Neural progenitor cell (in vitro differentiated cells): ENCODE measurements at regions not wholly inside any gene's neighbourhood (a gene's known extent, or its start where the extent isn't known, plus 50 kb on each side); places are given as distances from the start of the nearest gene placed in this dataset.

Experiments
- DNase-seq: peaks from one replicate; pipeline ENCODE4 v3.0.0-alpha.2; 2016; ENCODE audit warnings: low spot score
- H2AFZ ChIP-seq: fragments of 200-600 bp; sonication (generic); replicated peaks from 2 replicates; pipeline ENCODE4 v1.6.1; 2016; ENCODE audit warnings: antibody characterized with exemption
- H3F3A ChIP-seq: fragments of 200-600 bp; sonication (generic); 2 replicates; pipeline ENCODE4 v1.6.1; 2016; ENCODE audit warnings: antibody characterized with exemption, low read depth
- H3K27ac ChIP-seq: fragments of 200-600 bp; sonication (generic); 2 replicates; pipeline ENCODE4 v1.5.1; 2016; ENCODE audit warnings: mild to moderate bottlenecking
- H3K27me3 ChIP-seq: fragments of 200-600 bp; sonication (generic); 2 replicates; pipeline ENCODE4 v1.6.1; 2016; ENCODE audit warnings: mild to moderate bottlenecking, moderate library complexity
- H3K36me3 ChIP-seq: fragments of 200-600 bp; sonication (generic); 2 replicates; pipeline ENCODE4 v1.5.1; 2016
- H3K4me1 ChIP-seq: fragments of 200-600 bp; sonication (generic); 2 replicates; pipeline ENCODE4 v1.6.1; 2016; ENCODE audit warnings: mixed run types
- H3K4me2 ChIP-seq: fragments of 200-600 bp; sonication (generic); 2 replicates; pipeline ENCODE4 v1.6.1; 2016
- H3K4me3 ChIP-seq: fragments of 200-600 bp; sonication (generic); 2 replicates; pipeline ENCODE4 v1.5.1; 2016
- H3K79me2 ChIP-seq: fragments of 200-600 bp; sonication (generic); 2 replicates; pipeline ENCODE4 v1.6.1; 2016; ENCODE audit warnings: low read depth
- H3K9ac ChIP-seq: fragments of 200-600 bp; sonication (generic); 2 replicates; pipeline ENCODE4 v1.6.1; 2016
- H3K9me3 ChIP-seq: fragments of 200-600 bp; sonication (generic); 2 replicates; pipeline ENCODE4 v1.5.1; 2016; ENCODE audit warnings: low read depth
- H4K20me1 ChIP-seq: fragments of 200-600 bp; sonication (generic); 2 replicates; pipeline ENCODE4 v1.6.1; 2016; ENCODE audit warnings: low read depth
- H3K27ac Mint-ChIP-seq: 3 replicates; pipeline ENCODE4 v1.8.0; 2021; ENCODE audit warnings: mixed read lengths
- H3K27me3 Mint-ChIP-seq: 2 replicates; pipeline ENCODE4 v1.8.0; 2022; ENCODE audit warnings: low read depth, mild to moderate bottlenecking, inconsistent platforms, moderate library complexity, mixed read lengths; ENCODE audit not compliant: insufficient read depth
- H3K36me3 Mint-ChIP-seq: 3 replicates; pipeline ENCODE4 v1.8.0; 2021; ENCODE audit warnings: mixed read lengths
- H3K4me1 Mint-ChIP-seq: 3 replicates; pipeline ENCODE4 v1.8.0; 2021; ENCODE audit warnings: mixed read lengths
- H3K4me3 Mint-ChIP-seq: 3 replicates; pipeline ENCODE4 v1.8.0; 2021; ENCODE audit warnings: mild to moderate bottlenecking, moderate library complexity, mixed read lengths
- H3K9me3 Mint-ChIP-seq: 3 replicates; pipeline ENCODE4 v1.8.0; 2020; ENCODE audit warnings: mixed read lengths
- EZH2 ChIP-seq: fragments of 200-600 bp; sonication (generic); IDR thresholded peaks from 2 replicates; pipeline ENCODE4 v1.6.1; 2017; ENCODE audit warnings: antibody characterized with exemption, mild to moderate bottlenecking, moderate library complexity
- EZH2phosphoT487 ChIP-seq: fragments of 200-600 bp; sonication (generic); IDR thresholded peaks from 2 replicates; pipeline ENCODE4 v1.6.1; 2017; ENCODE audit warnings: antibody characterized with exemption
- TF ChIP-seq, protein P1 (sequence below): fragments of 200-600 bp; sonication (generic); IDR thresholded peaks from 2 replicates; pipeline ENCODE4 v1.5.1; 2017; ENCODE audit warnings: antibody characterized with exemption, mild to moderate bottlenecking

DNA sequence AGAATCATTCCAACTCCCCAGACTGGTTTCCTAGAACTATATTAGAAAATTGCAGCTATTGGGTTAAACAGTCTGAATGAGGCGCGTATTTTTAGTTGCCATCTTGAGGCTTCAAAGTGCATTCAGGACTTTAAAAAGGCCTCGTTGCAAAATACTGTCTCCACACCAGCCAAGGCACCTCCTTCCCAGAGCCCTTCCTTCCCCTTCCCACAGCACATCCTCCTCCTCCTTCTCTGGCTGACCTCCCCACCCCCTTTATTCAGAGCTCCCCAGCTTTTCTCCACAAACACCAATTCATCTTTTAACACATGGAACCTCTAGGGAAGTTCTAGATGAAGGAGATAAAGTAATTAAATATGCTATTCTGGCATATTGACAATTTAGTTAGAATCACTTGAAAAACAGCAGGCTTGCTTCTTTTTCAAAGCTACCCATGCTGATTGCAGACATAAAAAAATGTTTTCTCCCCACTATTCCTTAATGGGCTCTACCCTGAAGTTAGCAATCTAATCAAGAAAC lies 90.3 kb downstream of the RTP5 start:
- H3K9ac ChIP-seq: no peak overlapping the region
- H3K27ac ChIP-seq: no peak overlapping the region
- no peaks in the 10 kb centered on the region for H3K27me3 ChIP-seq

DNA sequence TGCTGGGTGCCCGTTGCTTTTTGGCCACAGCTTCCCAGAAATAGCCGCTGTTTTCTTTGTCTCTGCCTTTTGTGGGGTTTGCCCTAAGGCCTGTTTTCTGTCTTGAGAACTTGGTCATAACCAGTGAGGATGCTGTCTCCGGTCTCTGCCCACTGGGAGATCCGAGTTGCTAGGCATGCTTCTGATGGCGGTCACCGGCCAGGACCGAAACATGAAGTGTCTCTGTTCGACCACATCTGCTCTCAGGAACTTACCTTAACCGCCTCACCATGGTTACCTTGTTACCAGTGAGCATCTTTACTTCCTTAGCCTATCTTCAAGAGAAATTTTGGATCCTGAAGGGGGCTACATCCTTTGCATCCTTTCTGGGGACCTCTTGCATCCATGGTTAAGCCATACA lies 91.9 kb downstream of the RTP5 start:
- no peak overlapping the region for H3K9ac ChIP-seq
- no peaks in the 10 kb centered on the region for H3K9me3 ChIP-seq
- H3K79me2 ChIP-seq: no peaks in the 10 kb centered on the region
- Mint-ChIP-seq H3K4me1 (peaks cover 9% of the 10 kb centered on the region), H3K4me3 (no peak overlapping the region), H3K9me3 (no peaks in the 10 kb centered on the region), H3K36me3 (no peaks in the 10 kb centered on the region), H3K27me3 (peaks cover 2% of the 10 kb centered on the region), H3K27ac (no peak overlapping the region)
- no peak overlapping the region for H3K4me3 ChIP-seq
- H3K4me1 ChIP-seq: no peaks in the 10 kb centered on the region
- no peaks in the 10 kb centered on the region for H4K20me1 ChIP-seq
- no peak overlapping the region for H2AFZ ChIP-seq
- H3K27me3 ChIP-seq: no peaks in the 10 kb centered on the region
- no peak for DNase-seq
- H3F3A ChIP-seq: no peaks in the 10 kb centered on the region
- no peak for TF ChIP-seq EZH2phosphoT487
- TF ChIP-seq, protein P1, sequence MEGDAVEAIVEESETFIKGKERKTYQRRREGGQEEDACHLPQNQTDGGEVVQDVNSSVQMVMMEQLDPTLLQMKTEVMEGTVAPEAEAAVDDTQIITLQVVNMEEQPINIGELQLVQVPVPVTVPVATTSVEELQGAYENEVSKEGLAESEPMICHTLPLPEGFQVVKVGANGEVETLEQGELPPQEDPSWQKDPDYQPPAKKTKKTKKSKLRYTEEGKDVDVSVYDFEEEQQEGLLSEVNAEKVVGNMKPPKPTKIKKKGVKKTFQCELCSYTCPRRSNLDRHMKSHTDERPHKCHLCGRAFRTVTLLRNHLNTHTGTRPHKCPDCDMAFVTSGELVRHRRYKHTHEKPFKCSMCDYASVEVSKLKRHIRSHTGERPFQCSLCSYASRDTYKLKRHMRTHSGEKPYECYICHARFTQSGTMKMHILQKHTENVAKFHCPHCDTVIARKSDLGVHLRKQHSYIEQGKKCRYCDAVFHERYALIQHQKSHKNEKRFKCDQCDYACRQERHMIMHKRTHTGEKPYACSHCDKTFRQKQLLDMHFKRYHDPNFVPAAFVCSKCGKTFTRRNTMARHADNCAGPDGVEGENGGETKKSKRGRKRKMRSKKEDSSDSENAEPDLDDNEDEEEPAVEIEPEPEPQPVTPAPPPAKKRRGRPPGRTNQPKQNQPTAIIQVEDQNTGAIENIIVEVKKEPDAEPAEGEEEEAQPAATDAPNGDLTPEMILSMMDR: no peak
- no peak for TF ChIP-seq EZH2
- H3K27ac ChIP-seq: no peak overlapping the region
- no peaks in the 10 kb centered on the region for H3K36me3 ChIP-seq
- H3K4me2 ChIP-seq: no peak overlapping the region

More for the DNA sequence above, 90.3 kb downstream of the RTP5 start:
- H3K4me1 Mint-ChIP-seq: no peaks in the 10 kb centered on the region
- H3K36me3 Mint-ChIP-seq: no peaks in the 10 kb centered on the region
- no peaks in the 10 kb centered on the region for H3F3A ChIP-seq
- no peak for DNase-seq
- no peak overlapping the region for H3K4me3 Mint-ChIP-seq
- H3K27me3 Mint-ChIP-seq: peaks cover 2% of the 10 kb centered on the region
- H3K4me2 ChIP-seq: no peak overlapping the region
- no peaks in the 10 kb centered on the region for H4K20me1 ChIP-seq
- no peaks in the 10 kb centered on the region for H3K4me1 ChIP-seq
- H3K4me3 ChIP-seq: no peak overlapping the region
- H3K36me3 ChIP-seq: no peaks in the 10 kb centered on the region
- H3K79me2 ChIP-seq: no peaks in the 10 kb centered on the region
- TF ChIP-seq EZH2phosphoT487 (no peak), EZH2 (no peak)
- TF ChIP-seq, protein P1: no peak
- H3K9me3 Mint-ChIP-seq: no peaks in the 10 kb centered on the region
- H3K9me3 ChIP-seq: no peaks in the 10 kb centered on the region
- no peak overlapping the region for H2AFZ ChIP-seq
- no peak overlapping the region for H3K27ac Mint-ChIP-seq

DNA sequence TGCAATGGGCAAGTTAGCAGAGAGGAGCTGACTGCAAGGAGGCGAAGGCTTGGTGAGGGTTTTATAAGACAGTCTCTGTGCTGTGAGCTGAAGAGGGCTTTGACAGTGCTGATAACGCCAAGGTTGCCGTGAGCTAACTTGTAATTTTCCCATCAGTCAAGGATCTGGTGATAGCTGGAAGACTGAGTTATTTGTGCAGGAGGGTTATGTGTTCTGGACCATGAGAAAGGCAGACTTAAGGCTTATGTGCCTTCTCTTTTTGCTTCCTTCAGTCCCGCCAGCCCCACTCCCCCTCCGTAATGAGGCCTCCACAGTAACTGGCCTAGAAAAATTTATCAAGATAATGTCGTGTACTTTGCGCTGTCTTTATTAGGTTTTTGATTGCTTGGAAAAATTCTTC lies 94.6 kb downstream of the RTP5 start:
- no peak overlapping the region for H3K4me2 ChIP-seq

DNA sequence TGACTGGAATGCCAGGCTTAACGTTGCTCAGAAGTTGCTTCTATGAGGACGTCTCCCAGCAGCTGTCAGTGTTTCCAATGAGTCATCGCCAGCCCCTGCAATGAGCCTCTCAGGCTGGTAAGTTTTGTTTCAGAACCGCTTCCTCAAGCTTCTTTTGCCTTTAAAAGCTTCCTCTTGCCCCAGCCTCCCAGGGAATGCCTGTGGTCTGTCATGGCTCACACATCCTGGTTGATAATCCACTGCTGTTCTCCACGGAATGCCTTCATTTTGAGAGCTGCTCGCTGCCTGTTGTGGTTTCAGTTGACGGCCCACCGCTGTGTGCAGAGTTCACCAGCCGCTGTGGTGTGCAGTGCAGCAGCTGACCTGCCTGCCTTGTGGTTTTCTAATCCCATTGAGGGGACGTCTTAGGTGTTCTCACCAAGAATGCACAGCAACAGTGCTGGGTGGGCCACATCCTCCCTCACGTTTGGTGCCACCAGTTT lies 96.4 kb downstream of the RTP5 start:
- no peak overlapping the region for H2AFZ ChIP-seq
- Mint-ChIP-seq H3K4me1 (peaks cover 16% of the 10 kb centered on the region), H3K27ac (peak overlapping the region; percentile 81), H3K36me3 (no peaks in the 10 kb centered on the region), H3K27me3 (peaks cover 3% of the 10 kb centered on the region), H3K9me3 (peaks cover 6% of the 10 kb centered on the region), H3K4me3 (peak overlapping the region; percentile 50)
- TF ChIP-seq EZH2 (no peak), EZH2phosphoT487 (no peak)
- TF ChIP-seq, protein P1: no peak
- H4K20me1 ChIP-seq: no peaks in the 10 kb centered on the region
- H3K36me3 ChIP-seq: no peaks in the 10 kb centered on the region
- H3K9ac ChIP-seq: no peak overlapping the region
- no peaks in the 10 kb centered on the region for H3K9me3 ChIP-seq
- H3K27me3 ChIP-seq: no peaks in the 10 kb centered on the region
- no peaks in the 10 kb centered on the region for H3F3A ChIP-seq
- no peak overlapping the region for H3K27ac ChIP-seq
- no peak overlapping the region for H3K4me3 ChIP-seq
- H3K79me2 ChIP-seq: no peaks in the 10 kb centered on the region
- DNase-seq: peak; percentile 56
- H3K4me2 ChIP-seq: peak overlapping the region; percentile 11
- no peaks in the 10 kb centered on the region for H3K4me1 ChIP-seq

More for the DNA sequence above, 94.6 kb downstream of the RTP5 start:
- H3K9ac ChIP-seq: no peak overlapping the region
- H3K79me2 ChIP-seq: no peaks in the 10 kb centered on the region
- no peaks in the 10 kb centered on the region for H3K27me3 ChIP-seq
- no peak overlapping the region for H3K27ac ChIP-seq
- no peaks in the 10 kb centered on the region for H3K4me1 ChIP-seq
- Mint-ChIP-seq H3K4me1 (peaks cover 16% of the 10 kb centered on the region), H3K9me3 (peaks cover 1% of the 10 kb centered on the region), H3K27ac (no peak overlapping the region), H3K27me3 (peaks cover 2% of the 10 kb centered on the region), H3K36me3 (no peaks in the 10 kb centered on the region), H3K4me3 (no peak overlapping the region)
- H4K20me1 ChIP-seq: no peaks in the 10 kb centered on the region
- DNase-seq: no peak
- no peaks in the 10 kb centered on the region for H3K9me3 ChIP-seq
- no peak for TF ChIP-seq EZH2phosphoT487
- no peaks in the 10 kb centered on the region for H3K36me3 ChIP-seq
- H3K4me3 ChIP-seq: no peak overlapping the region
- no peak overlapping the region for H2AFZ ChIP-seq
- no peaks in the 10 kb centered on the region for H3F3A ChIP-seq
